Suprapubic skin (tissue), 3 donors: ENCODE measurements at regions not wholly inside any gene's neighbourhood (a gene's known extent, or its start where the extent isn't known, plus 50 kb on each side); places are given as distances from the start of the nearest gene placed in this dataset.

ENCODE experiments used
- CTCF ChIP-seq, 2 donors: fragments of 200-600 bp in 1 of 2; fragments of 450-650 bp in 1 of 2; sonication (generic) in 1 of 2; IDR thresholded peaks; one replicate each; pipeline ENCODE4 v1.5.1; 2016 to 2019; ENCODE audit warnings: antibody characterized with exemption in 2 of 2, mild to moderate bottlenecking in 1 of 2, moderate library complexity in 1 of 2
- EP300 ChIP-seq: sonication (generic); formaldehyde crosslinking; IDR thresholded peaks from one replicate; pipeline ENCODE4 v1.6.1; 2017; ENCODE audit warnings: antibody characterized with exemption

- TF ChIP-seq CTCF (IDR thresholded peaks at IDR 0.05) = no peak
- TF ChIP-seq EP300 = no peak
Observed at GRCh38 chr20:43799741-43800140, 72.9 kb upstream of the GTSF1L start.
